GM06990 (cell line): ENCODE measurements at regions not wholly inside any gene's neighbourhood (a gene's known extent, or its start where the extent isn't known, plus 50 kb on each side); places are given as distances from the start of the nearest gene placed in this dataset.
"Not testable (repeated sequence)": the region's sequence is repeated elsewhere in the genome, so short reads cannot be mapped to it uniquely, and the experiment has no call there.

Experiments
- DNase-seq: peaks from one replicate; pipeline ENCODE4 v3.0.0-alpha.2; 2011; ENCODE audit not compliant: insufficient read length; ENCODE audit errors: extremely low read depth
- H3K27me3 ChIP-seq: replicated peaks from 2 replicates; pipeline ENCODE4 v1.6.0; 2011; ENCODE audit warnings: low read length; ENCODE audit not compliant: control insufficient read depth, insufficient read depth
- H3K36me3 ChIP-seq: 2 replicates; pipeline ENCODE4 v1.5.1; 2011; ENCODE audit warnings: low read length; ENCODE audit not compliant: control insufficient read depth, insufficient read depth
- H3K4me3 ChIP-seq: replicated peaks from 2 replicates; pipeline ENCODE4 v1.5.1; 2011; ENCODE audit warnings: low read depth, mild to moderate bottlenecking, control low read depth, low read length
- TF ChIP-seq, protein P1 (sequence below): IDR thresholded peaks from 2 replicates; pipeline ENCODE4 v1.5.1; 2011; ENCODE audit warnings: low read length, control low read depth, mild to moderate bottlenecking, inconsistent platforms; ENCODE audit not compliant: insufficient read depth, poor library complexity, severe bottlenecking

GRCh38 chr5:179400020-179400419, 54.8 kb upstream of the ADAMTS2 start:
- Histone ChIP-seq H3K4me3 (no peak overlapping the region), H3K27me3 (no peaks in the 10 kb centered on the region), H3K36me3 (no peaks in the 10 kb centered on the region)
- TF ChIP-seq, protein P1, sequence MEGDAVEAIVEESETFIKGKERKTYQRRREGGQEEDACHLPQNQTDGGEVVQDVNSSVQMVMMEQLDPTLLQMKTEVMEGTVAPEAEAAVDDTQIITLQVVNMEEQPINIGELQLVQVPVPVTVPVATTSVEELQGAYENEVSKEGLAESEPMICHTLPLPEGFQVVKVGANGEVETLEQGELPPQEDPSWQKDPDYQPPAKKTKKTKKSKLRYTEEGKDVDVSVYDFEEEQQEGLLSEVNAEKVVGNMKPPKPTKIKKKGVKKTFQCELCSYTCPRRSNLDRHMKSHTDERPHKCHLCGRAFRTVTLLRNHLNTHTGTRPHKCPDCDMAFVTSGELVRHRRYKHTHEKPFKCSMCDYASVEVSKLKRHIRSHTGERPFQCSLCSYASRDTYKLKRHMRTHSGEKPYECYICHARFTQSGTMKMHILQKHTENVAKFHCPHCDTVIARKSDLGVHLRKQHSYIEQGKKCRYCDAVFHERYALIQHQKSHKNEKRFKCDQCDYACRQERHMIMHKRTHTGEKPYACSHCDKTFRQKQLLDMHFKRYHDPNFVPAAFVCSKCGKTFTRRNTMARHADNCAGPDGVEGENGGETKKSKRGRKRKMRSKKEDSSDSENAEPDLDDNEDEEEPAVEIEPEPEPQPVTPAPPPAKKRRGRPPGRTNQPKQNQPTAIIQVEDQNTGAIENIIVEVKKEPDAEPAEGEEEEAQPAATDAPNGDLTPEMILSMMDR, result no peak
- DNase-seq, result no peak

DNA sequence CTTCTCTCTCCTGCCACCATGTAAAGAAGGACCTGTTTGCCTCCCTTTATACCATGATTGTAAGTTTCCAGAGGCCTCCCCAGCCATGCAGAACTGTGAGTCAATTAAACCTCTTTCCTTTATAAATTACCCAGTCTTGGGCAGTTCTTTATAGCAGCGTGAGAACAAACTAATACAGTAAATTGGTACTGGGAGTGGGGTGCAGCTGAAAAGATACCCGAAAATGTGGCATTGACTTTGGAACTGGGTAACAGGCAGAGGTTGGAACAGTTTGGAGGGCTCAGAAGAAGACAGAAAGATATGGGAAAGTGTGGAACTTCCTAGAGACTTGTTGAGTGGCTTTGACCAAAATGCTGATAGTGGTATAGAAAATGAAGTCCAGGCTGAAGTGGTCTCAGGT, 54.1 kb upstream of the ADAMTS2 start:
- not testable (repeated sequence) for H3K36me3 ChIP-seq, H3K27me3 ChIP-seq, H3K4me3 ChIP-seq, DNase-seq

DNA sequence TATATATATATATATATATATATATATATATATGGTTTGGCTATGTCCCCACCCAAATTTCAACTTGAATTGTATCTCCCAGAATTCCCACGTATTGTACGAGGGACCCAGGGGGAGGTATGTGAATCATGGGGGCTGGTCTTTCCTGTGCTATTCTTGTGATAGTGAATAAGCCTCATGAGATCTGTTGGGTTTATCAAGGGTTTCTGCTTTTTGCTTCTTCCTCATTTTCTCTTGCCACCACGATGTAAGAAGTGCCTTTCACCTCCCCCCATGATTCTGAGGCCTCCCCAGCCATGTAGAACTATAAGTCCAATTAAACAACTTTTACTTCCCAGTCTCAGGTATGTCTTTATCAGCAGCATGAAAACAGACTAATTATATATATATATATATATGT, 52.3 kb upstream of the ADAMTS2 start:
- no peak for DNase-seq
- Histone ChIP-seq H3K4me3 (no peak overlapping the region), H3K27me3 (no peaks in the 10 kb centered on the region), H3K36me3 (no peaks in the 10 kb centered on the region)
- TF ChIP-seq, protein P1, result no peak
